Effector memory CD4-positive, alpha-beta T cell (primary cell): ENCODE measurements at regions not wholly inside any gene's neighbourhood (a gene's known extent, or its start where the extent isn't known, plus 50 kb on each side); places are given as distances from the start of the nearest gene placed in this dataset.
"Not testable (repeated sequence)": the region's sequence is repeated elsewhere in the genome, so short reads cannot be mapped to it uniquely, and the experiment has no call there.

ENCODE experiments used
- DNase-seq, 3 donors: peaks; one replicate each; pipeline ENCODE4 v3.0.0-alpha.2; 2020
- H3K27ac ChIP-seq: 2 replicates; pipeline ENCODE4 v1.7.0; 2013; ENCODE audit warnings: mild to moderate bottlenecking, low read length, moderate library complexity; ENCODE audit not compliant: insufficient read depth, poor library complexity, severe bottlenecking
- H3K27me3 ChIP-seq: replicated peaks from 2 replicates; pipeline ENCODE4 v1.7.0; 2013; ENCODE audit warnings: mild to moderate bottlenecking, low read length; ENCODE audit not compliant: insufficient read depth, control insufficient read depth, poor library complexity, severe bottlenecking
- H3K36me3 ChIP-seq: 2 replicates; pipeline ENCODE4 v1.7.0; 2013; ENCODE audit warnings: mild to moderate bottlenecking, low read length, moderate library complexity; ENCODE audit not compliant: control insufficient read depth, insufficient read depth
- H3K4me1 ChIP-seq: 2 replicates; pipeline ENCODE4 v1.7.0; 2013; ENCODE audit warnings: low read length, mild to moderate bottlenecking; ENCODE audit not compliant: control insufficient read depth, insufficient read depth, poor library complexity, severe bottlenecking
- H3K4me3 ChIP-seq: 2 replicates; pipeline ENCODE4 v1.7.0; 2013; ENCODE audit warnings: low read length, low read depth, mild to moderate bottlenecking; ENCODE audit not compliant: insufficient read depth, poor library complexity, severe bottlenecking
- H3K9me3 ChIP-seq: 2 replicates; pipeline ENCODE4 v1.7.0; 2013; ENCODE audit warnings: mild to moderate bottlenecking, low read length, moderate library complexity; ENCODE audit not compliant: control insufficient read depth

DNA sequence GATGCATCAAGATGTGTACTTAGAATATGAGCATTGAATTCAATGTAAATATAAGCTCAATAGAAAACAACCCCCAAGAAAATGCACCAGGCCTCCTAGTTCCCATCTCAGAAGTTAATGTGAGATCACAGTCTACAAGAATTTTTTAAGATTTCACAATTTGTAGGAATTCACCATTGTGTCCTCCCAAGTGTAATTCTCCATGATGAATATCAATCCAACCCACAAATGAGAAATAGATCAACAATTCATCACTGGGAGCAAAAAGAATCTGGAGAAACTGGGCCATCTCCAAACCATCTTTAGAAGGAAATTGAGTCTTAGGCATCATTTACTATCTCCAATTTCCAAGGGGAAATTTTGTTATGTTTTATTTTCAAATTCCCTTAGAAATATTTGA lies 310.5 kb upstream of the GOT2 start:
- DNase-seq: no peak
- H3K9me3 ChIP-seq: no peaks in the 10 kb centered on the region
- H3K36me3 ChIP-seq: no peaks in the 10 kb centered on the region
- no peaks in the 10 kb centered on the region for H3K4me1 ChIP-seq
- H3K27ac ChIP-seq: no peak overlapping the region
- H3K27me3 ChIP-seq: no peaks in the 10 kb centered on the region
- no peak overlapping the region for H3K4me3 ChIP-seq

DNA sequence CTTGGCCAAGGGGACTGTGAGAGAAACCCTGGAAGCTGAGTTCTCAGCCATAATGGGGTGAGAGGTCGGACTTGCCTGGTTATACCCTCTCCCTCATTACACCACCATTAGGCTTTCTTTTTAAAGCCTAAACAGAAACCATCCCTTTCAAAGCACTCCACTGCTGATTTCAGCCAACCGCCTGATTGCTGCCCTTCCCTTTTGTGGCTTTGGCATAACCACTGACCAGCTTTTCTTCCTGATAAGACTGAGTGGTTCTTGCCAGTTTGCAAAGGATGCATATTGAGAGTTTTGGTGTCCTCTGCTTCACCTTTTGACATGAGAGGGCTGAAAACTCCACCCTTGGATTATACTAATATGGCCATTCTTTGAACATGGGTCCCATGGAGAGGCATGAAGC lies 308.2 kb upstream of the GOT2 start:
- no peaks in the 10 kb centered on the region for H3K27me3 ChIP-seq
- H3K36me3 ChIP-seq: no peaks in the 10 kb centered on the region
- no peaks in the 10 kb centered on the region for H3K9me3 ChIP-seq
- no peak overlapping the region for H3K4me3 ChIP-seq
- H3K27ac ChIP-seq: no peak overlapping the region
- no peak for DNase-seq
- no peaks in the 10 kb centered on the region for H3K4me1 ChIP-seq

DNA sequence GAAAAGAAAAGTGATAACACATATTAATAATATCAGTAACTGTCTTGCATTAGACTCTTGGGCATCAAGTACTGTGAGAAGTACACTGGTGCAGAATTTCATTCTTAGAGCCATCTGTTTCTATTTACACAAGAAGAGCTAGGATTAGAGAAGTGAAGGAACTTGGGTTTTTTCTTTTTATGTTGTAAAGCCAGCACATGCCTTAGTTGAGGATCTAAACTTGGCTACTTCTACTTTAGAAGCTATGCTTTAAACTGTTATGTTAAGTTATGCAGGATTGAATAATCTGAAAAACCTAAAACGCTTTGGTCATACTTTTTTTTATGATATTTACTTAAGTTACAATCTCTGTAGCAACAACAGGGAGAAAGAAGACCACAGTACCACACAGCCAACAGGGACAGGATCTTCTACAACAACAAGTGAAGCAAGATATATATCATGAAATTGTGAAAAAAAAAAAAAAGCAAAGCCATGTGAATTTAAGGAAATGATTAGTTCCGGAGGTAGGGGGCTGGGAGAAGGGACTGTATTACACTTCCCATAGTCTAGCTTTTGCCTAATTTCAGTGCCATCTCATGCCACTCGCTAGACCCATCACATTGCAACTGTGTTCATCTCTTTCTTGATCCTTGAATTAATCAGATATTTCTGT lies 305.1 kb upstream of the GOT2 start:
- H3K36me3 ChIP-seq: no peaks in the 10 kb centered on the region
- no peaks in the 10 kb centered on the region for H3K27me3 ChIP-seq
- no peak overlapping the region for H3K27ac ChIP-seq
- no peak overlapping the region for H3K4me3 ChIP-seq
- peaks cover 3% of the 10 kb centered on the region for H3K9me3 ChIP-seq
- no peak for DNase-seq
- H3K4me1 ChIP-seq: no peaks in the 10 kb centered on the region

DNA sequence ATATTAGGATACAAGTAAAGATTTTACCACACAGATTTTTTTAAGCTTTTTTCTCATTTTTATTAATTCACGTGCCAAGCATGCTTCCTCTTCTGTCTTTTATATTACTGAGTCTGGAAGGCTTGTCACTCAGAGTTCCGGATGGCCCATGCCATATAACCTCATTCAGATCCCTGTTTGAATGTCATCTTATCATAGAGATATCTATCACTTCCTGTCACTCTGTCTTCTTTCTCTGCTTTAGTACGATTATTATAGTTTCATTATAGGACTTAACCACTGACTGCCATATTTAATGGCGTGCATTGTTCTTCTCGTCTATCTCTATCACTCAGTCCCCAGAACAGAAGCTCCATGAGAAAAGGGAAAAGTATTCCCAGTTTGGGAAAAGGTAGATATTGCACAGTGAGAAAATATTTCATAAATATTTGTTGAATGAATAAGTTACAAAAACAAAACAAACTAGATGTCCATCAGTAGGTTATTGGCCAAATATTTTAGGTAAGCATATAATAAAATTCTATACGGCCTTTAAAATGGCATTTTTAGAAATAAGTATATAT lies 296.9 kb upstream of the GOT2 start:
- no peak overlapping the region for H3K27ac ChIP-seq
- H3K36me3 ChIP-seq: no peaks in the 10 kb centered on the region
- no peak overlapping the region for H3K4me3 ChIP-seq
- no peaks in the 10 kb centered on the region for H3K4me1 ChIP-seq
- peaks cover 3% of the 10 kb centered on the region for H3K9me3 ChIP-seq
- DNase-seq: no peak
- H3K27me3 ChIP-seq: no peaks in the 10 kb centered on the region

DNA sequence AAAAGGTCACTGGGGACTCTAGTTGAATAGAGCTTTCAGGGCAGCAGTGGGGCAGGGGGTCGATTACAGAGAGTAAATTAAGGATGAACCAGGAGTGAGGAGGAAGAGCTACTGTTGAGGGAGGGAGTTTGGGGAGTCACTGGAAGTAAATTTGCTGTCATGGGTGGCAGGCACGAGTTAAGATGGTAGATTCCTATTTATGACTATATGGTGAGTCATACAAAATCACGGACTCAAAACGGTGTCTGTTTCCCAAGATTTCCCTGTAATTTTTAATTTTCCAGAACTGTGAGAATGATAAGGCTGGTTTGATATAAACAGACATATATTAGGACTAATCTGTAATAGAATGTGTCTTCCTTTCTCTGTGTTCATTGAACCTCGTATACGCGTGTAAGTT lies 287.6 kb upstream of the GOT2 start:
- H3K27ac ChIP-seq: no peak overlapping the region
- H3K36me3 ChIP-seq: no peaks in the 10 kb centered on the region
- no peaks in the 10 kb centered on the region for H3K27me3 ChIP-seq
- no peaks in the 10 kb centered on the region for H3K4me1 ChIP-seq
- H3K4me3 ChIP-seq: no peak overlapping the region
- DNase-seq: no peak
- no peaks in the 10 kb centered on the region for H3K9me3 ChIP-seq

DNA sequence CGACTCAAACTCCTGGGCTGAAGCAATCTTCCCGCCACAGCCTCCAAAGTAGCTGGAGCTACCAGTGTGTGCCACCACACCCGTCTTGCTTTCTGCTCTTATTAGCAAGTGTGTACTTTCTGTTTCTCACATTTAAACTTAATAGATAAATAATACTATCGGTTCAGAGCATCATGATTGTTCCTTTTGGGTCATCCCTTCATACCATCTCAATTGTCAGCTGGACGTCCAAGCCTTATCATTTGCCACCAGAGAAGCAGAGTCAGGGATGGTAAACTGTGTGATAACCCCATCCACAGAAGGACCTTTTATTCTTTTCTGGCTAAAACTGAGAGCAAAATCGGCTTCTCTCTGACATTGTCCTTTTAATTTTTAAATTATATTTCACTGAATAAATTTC lies 279.8 kb upstream of the GOT2 start:
- Histone ChIP-seq H3K27me3 (no peaks in the 10 kb centered on the region), H3K27ac (no peak overlapping the region), H3K9me3 (no peaks in the 10 kb centered on the region), H3K4me3 (no peak overlapping the region), H3K4me1 (no peaks in the 10 kb centered on the region), H3K36me3 (no peaks in the 10 kb centered on the region)
- no peak for DNase-seq

DNA sequence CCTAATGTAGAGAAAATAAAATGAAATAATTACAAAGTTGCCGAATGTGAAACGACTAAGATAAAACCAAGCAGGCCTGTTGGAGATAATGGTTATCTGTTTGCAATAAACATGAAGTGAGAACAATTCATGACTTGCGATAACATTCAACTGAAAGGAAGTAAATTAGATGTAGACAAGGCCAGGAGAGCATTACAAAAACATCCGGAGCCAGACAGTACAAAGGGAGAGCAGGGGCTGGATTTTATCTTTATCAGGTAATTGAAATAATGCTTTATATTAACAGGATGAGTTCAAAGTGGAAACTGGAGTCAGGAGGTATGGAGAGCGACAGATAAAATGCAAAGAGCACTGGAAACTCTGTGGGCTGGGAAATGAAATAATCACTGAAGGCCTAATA lies 265.6 kb upstream of the GOT2 start:
- no peak overlapping the region for H3K27ac ChIP-seq
- no peaks in the 10 kb centered on the region for H3K4me1 ChIP-seq
- DNase-seq: no peak
- H3K9me3 ChIP-seq: no peaks in the 10 kb centered on the region
- H3K36me3 ChIP-seq: no peaks in the 10 kb centered on the region
- H3K4me3 ChIP-seq: no peak overlapping the region
- no peaks in the 10 kb centered on the region for H3K27me3 ChIP-seq

DNA sequence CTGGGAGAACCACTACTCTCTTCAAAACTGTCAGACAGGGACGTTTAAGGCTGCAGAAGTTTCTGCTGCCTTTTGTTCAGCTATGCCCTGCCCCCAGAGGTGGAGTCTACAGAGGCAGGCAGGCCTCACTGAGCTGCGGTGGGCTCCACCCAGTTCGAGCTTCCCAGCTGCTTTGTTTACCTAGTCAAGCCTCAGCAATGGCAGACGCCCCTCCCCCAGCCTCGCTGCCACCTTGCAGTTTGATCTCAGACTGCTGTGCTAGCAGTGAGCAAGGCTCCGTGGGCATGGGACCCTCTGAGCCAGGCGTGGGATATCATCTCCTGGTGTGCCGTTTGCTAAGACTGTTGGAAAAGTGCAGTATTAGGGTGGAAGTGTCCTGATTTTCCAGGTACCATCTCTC lies 258.6 kb upstream of the GOT2 start:
- H3K27ac ChIP-seq, H3K9me3 ChIP-seq, DNase-seq, H3K4me1 ChIP-seq, H3K27me3 ChIP-seq, H3K36me3 ChIP-seq, H3K4me3 ChIP-seq: not testable (repeated sequence)

DNA sequence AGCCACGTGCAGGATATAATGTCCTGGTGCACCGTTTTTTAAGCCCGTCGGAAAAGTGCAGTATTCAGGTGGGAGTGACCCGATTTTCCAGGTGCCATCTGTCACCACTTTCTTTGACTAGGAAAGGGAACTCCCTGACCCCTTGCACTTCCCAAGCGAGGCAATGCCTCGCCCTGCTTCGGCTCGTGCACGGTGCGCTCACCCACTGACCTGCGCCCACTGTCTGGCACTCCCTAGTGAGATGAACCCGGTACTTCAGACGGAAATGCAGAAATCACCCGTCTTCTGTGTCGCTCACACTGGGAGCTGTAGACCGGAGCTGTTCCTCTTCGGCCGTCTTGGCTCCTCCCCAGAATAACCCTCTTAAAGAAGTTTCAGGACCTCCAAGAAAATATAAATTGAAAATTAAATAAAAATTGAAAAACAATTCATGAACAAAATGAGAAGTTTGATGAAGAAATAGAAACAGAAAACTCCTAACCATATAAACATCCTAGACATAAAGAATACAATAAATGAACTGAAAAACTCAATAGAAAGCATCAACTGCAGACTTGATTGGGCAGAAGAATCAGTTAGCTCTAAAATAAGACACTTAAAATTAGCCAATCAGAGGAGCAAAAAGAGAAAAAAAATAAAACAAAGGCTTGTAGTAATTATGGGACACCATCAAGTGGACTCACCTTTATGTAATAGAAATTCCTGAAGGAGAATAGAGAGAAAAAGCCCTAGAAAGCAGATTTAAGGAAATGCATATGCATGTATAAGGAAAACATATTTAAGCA lies 249.3 kb upstream of the GOT2 start:
- H3K27ac ChIP-seq, H3K27me3 ChIP-seq, H3K9me3 ChIP-seq, DNase-seq, H3K4me1 ChIP-seq, H3K4me3 ChIP-seq, H3K36me3 ChIP-seq: not testable (repeated sequence)

DNA sequence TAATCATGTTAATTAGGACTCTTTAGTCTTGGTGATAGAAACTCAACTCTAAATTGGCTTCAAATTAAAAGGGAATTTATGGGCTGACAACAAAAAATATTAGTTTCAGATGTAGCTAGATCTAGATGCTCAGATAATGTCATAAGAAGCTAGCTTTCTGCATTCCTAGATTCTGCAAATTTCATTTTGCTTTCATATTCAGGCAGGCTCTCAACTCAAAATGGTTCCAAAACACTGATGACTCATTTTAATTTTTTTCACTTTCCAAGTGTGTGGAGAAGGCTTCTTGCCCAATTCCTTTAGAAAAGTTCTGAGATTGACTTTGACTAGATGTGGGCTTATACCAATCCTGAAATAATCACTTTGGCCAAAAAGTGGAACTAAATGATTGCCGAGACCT lies 236.7 kb upstream of the GOT2 start:
- Histone ChIP-seq H3K9me3 (no peaks in the 10 kb centered on the region), H3K4me3 (no peak overlapping the region), H3K36me3 (no peaks in the 10 kb centered on the region), H3K27me3 (no peaks in the 10 kb centered on the region), H3K4me1 (no peaks in the 10 kb centered on the region), H3K27ac (no peak overlapping the region)
- DNase-seq: no peak
